Activated CD8-positive, alpha-beta memory T cell treated with anti-CD3 and anti-CD28 coated beads for 24 hours (primary cell): ENCODE measurements at regions not wholly inside any gene's neighbourhood (a gene's known extent, or its start where the extent isn't known, plus 50 kb on each side); places are given as distances from the start of the nearest gene placed in this dataset.

Experiments used
- DNase-seq: peaks from one replicate; pipeline ENCODE4 v3.0.0-alpha.2; 2020

GRCh38 chr3:152056073-152056472, 182.6 kb downstream of the SUCNR1 start:
- DNase-seq: no peak

GRCh38 chr3:152056481-152056880, 183.0 kb downstream of the SUCNR1 start:
- DNase-seq: no peak

- no peak for DNase-seq
These were observed 183.5 kb downstream of the SUCNR1 start for GRCh38 chr3:152056987-152057386.

- DNase-seq: no peak
These were observed 185.4 kb downstream of the SUCNR1 start for GRCh38 chr3:152058856-152059255.

- DNase-seq: no peak
These were observed 187.3 kb downstream of the SUCNR1 start for GRCh38 chr3:152060701-152061100.

- no peak for DNase-seq
These were observed 187.9 kb downstream of the SUCNR1 start for GRCh38 chr3:152061296-152061695.

GRCh38 chr3:152069871-152070270, 196.4 kb downstream of the SUCNR1 start:
- no peak for DNase-seq

GRCh38 chr3:152071315-152071714, 197.4 kb upstream of the MBNL1 start:
- DNase-seq: no peak

- no peak for DNase-seq
These were observed 196.8 kb upstream of the MBNL1 start for GRCh38 chr3:152071924-152072323.

GRCh38 chr3:152073267-152073666, 195.5 kb upstream of the MBNL1 start:
- DNase-seq: no peak

- DNase-seq: no peak
These were observed 192.6 kb upstream of the MBNL1 start for GRCh38 chr3:152076148-152076547.

- DNase-seq: no peak
These were observed 188.7 kb upstream of the MBNL1 start for GRCh38 chr3:152079980-152080379.

- no peak for DNase-seq
These were observed 185.6 kb upstream of the MBNL1 start for GRCh38 chr3:152083135-152083534.

- DNase-seq: no peak
These were observed 184.1 kb upstream of the MBNL1 start for GRCh38 chr3:152084441-152085158.

- DNase-seq: no peak
These were observed 181.6 kb upstream of the MBNL1 start for GRCh38 chr3:152087153-152087552.

- DNase-seq: no peak
These were observed 179.2 kb upstream of the MBNL1 start for GRCh38 chr3:152089528-152089927.

- DNase-seq: no peak
These were observed 177.0 kb upstream of the MBNL1 start for GRCh38 chr3:152091725-152092124.

- DNase-seq: no peak
These were observed 174.8 kb upstream of the MBNL1 start for GRCh38 chr3:152093901-152094300.

GRCh38 chr3:152094406-152094805, 174.3 kb upstream of the MBNL1 start:
- no peak for DNase-seq

- DNase-seq: no peak
These were observed 173.3 kb upstream of the MBNL1 start for GRCh38 chr3:152095472-152095871.

GRCh38 chr3:152096280-152096906, 172.3 kb upstream of the MBNL1 start:
- no peak for DNase-seq

- DNase-seq: no peak
These were observed 171.6 kb upstream of the MBNL1 start for GRCh38 chr3:152097120-152097519.

GRCh38 chr3:152097770-152098169, 171.0 kb upstream of the MBNL1 start:
- no peak for DNase-seq

GRCh38 chr3:152100491-152101132, 168.1 kb upstream of the MBNL1 start:
- DNase-seq: no peak
